ENCODE measurements at regions not wholly inside any gene's neighbourhood (a gene's known extent, or its start where the extent isn't known, plus 50 kb on each side); places are given as distances from the start of the nearest gene placed in this dataset.
"Not testable (repeated sequence)": the region's sequence is repeated elsewhere in the genome, so short reads cannot be mapped to it uniquely, and the experiment has no call there.

DNA sequence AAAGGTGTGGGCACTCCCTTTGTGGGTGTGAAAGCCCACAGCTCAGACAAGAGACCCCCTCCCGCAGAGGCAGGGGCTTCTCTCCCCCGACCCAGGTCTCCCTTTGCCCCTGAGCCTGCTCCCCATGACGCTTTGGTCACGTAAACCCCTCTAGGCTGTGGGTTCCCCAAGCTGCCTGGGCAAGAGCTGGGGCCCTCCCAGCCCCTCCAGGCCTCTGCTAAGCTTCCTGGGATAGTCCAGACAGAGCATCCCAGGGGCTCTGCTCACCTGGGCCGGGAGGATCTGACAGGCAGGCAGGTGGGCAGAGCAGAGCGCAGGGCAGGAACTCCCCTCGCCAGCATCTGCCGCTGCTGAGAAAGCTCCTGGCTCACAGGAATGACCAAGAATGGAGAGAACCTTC is 177.3 kb downstream of the BANP start:
- no peaks in the 10 kb centered on the region for H3K36me3 ChIP-seq
- H3K9me3 ChIP-seq: no peaks in the 10 kb centered on the region
- H3K4me3 ChIP-seq: no peak overlapping the region
- intact Hi-C loops (cut with DNase I; ENCODE audit: low total_unique reads): no loop called here
- no peak for DNase-seq
- H3K4me1 ChIP-seq: no peaks in the 10 kb centered on the region
- peaks cover 0 to 20% (median 0%) of the 10 kb centered on the region in 3 donors for H3K27me3 ChIP-seq
- no peak overlapping the region for H3K27ac ChIP-seq
- TF ChIP-seq POLR2A (IDR thresholded peaks at IDR 0.05) (no peak), POLR2AphosphoS5 (IDR thresholded peaks at IDR 0.05) (no peak), EP300 (IDR thresholded peaks at IDR 0.05) (no peak)
- TF ChIP-seq, protein P1, sequence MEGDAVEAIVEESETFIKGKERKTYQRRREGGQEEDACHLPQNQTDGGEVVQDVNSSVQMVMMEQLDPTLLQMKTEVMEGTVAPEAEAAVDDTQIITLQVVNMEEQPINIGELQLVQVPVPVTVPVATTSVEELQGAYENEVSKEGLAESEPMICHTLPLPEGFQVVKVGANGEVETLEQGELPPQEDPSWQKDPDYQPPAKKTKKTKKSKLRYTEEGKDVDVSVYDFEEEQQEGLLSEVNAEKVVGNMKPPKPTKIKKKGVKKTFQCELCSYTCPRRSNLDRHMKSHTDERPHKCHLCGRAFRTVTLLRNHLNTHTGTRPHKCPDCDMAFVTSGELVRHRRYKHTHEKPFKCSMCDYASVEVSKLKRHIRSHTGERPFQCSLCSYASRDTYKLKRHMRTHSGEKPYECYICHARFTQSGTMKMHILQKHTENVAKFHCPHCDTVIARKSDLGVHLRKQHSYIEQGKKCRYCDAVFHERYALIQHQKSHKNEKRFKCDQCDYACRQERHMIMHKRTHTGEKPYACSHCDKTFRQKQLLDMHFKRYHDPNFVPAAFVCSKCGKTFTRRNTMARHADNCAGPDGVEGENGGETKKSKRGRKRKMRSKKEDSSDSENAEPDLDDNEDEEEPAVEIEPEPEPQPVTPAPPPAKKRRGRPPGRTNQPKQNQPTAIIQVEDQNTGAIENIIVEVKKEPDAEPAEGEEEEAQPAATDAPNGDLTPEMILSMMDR (IDR thresholded peaks at IDR 0.05): no peak
- 86 to 91% (median 86%) methylated on average over 8 of the region's 8 CpGs for WGBS, 5 donors

DNA sequence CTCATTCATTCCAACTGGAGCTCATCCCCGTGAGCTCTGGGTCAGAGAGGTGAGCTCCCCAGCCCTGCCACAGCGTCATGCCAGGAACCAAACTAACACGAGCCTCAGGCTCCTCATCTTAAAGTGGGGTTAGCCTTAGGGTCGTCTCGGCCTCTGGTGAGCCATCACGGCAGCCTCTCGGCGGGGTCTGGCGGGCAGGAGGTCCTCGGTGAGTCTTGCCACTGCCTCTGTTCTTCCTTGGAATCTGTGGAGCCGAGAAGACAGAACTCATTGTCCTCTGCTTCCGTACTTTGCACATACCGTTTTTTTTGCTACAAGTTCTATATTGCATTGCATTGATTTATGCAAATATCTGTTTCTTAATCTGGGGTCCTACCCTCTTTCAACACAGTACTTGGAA is 177.9 kb downstream of the BANP start:
- 74 to 85% (median 83%) methylated on average over 7 to 13 of the region's 13 CpGs for WGBS, 5 donors
- H3K4me3 ChIP-seq; intact Hi-C loops (cut with DNase I; ENCODE audit: low total_unique reads); DNase-seq; H3K4me1 ChIP-seq; H3K27ac ChIP-seq; H3K36me3 ChIP-seq; H3K9me3 ChIP-seq: not testable (repeated sequence)
- H3K27me3 ChIP-seq: peaks cover 0 to 20% (median 0%) of the 10 kb centered on the region in 3 donors

DNA sequence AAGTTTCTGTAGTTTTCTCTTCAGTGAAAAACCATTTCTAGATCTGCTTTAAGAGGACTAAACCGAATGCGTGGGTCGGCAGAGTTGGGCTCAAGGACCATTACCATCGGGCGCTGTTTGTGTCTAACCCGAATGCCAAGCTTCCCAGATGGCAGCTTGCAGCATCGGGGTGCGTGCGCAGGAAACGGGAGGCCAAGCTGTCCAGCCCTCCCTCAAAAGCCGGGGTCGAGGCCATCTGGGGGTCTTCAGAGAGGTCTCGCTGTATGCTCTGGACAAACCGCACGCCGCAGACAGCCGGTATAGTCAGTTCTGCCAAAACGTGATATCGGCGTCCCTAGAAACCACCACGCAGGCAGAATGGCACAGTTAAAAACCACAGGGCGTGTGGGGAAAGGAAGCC is 178.8 kb downstream of the BANP start:
- no peak for DNase-seq
- TF ChIP-seq EP300 (IDR thresholded peaks at IDR 0.05): no peak
- TF ChIP-seq, protein P1 (IDR thresholded peaks at IDR 0.05): no peak
- no peak for TF ChIP-seq POLR2A (IDR thresholded peaks at IDR 0.05)
- TF ChIP-seq POLR2AphosphoS5 (IDR thresholded peaks at IDR 0.05): no peak
- WGBS, 5 donors: 79 to 94% (median 88%) methylated on average over 22 of the region's 22 CpGs
- Histone ChIP-seq H3K27me3 (peaks cover 0 to 20% (median 0%) of the 10 kb centered on the region in 3 donors), H3K4me1 (no peaks in the 10 kb centered on the region), H3K27ac (no peak overlapping the region), H3K4me3 (no peak overlapping the region), H3K9me3 (no peaks in the 10 kb centered on the region), H3K36me3 (no peaks in the 10 kb centered on the region)
- intact Hi-C loops (cut with DNase I; ENCODE audit: low total_unique reads): no loop called here

DNA sequence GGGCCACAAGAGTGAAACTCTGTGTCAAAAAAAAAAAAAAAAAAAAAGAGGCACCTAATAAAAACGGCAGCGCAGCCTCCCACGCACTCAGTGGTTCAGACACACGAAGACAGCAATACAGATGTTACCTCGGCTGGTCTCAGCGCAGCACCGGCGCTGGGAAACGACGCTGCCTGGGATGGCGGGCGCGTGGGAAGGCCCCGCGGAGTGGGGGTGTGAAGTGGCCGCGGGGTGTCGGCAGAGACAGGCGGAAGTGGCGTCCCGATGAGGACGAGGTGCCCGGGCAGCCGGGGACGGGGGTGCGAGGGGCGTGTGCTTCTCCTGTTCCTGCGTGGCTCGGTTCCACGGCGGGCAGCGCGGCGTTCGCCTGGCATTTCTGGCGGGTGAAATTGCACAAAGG is 179.4 kb downstream of the BANP start:
- Histone ChIP-seq H3K4me1 (no peaks in the 10 kb centered on the region), H3K4me3 (no peak overlapping the region), H3K27me3 (peaks cover 0 to 20% (median 0%) of the 10 kb centered on the region in 3 donors), H3K27ac (no peak overlapping the region), H3K9me3 (no peaks in the 10 kb centered on the region), H3K36me3 (no peaks in the 10 kb centered on the region)
- DNase-seq: no peak
- TF ChIP-seq POLR2AphosphoS5 (IDR thresholded peaks at IDR 0.05) (no peak), EP300 (IDR thresholded peaks at IDR 0.05) (no peak)
- TF ChIP-seq, protein P1 (IDR thresholded peaks at IDR 0.05): no peak
- 87 to 95% (median 92%) methylated on average over 31 to 36 of the region's 36 CpGs for WGBS, 5 donors
- intact Hi-C loops (cut with DNase I; ENCODE audit: low total_unique reads): no loop called here

DNA sequence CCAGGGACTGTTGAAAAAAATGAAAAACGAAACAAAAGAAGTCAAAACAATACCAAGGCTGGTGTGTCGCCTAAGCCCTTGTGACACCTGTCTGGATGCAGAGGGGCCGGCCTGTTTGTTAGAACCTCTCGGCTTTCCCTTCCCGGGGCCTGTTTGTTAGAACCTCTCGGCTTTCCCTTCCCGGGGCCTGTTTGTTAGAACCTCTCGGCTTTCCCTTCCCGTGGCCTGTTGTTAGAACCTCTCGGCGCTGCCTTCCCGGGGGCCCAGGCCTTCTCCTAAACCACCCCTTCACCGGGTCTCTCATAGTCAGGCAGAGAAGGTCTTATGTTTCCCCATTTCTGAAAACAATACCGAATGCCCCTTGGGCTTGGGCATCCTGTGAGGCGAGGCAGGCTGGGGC is 180.0 kb downstream of the BANP start:
- no peaks in the 10 kb centered on the region for H3K4me1 ChIP-seq
- no peaks in the 10 kb centered on the region for H3K9me3 ChIP-seq
- WGBS, 5 donors: 59 to 80% (median 73%) methylated on average over 15 of the region's 15 CpGs
- peaks cover 0 to 20% (median 0%) of the 10 kb centered on the region in 3 donors for H3K27me3 ChIP-seq
- intact Hi-C loops (cut with DNase I; ENCODE audit: low total_unique reads): no loop called here
- H3K36me3 ChIP-seq: no peaks in the 10 kb centered on the region
- no peak for TF ChIP-seq POLR2AphosphoS5 (IDR thresholded peaks at IDR 0.05)
- no peak for TF ChIP-seq EP300 (IDR thresholded peaks at IDR 0.05)
- TF ChIP-seq, protein P1 (IDR thresholded peaks at IDR 0.05): no peak
- no peak for TF ChIP-seq POLR2A (IDR thresholded peaks at IDR 0.05)
- no peak for DNase-seq
- H3K27ac ChIP-seq: no peak overlapping the region
- no peak overlapping the region for H3K4me3 ChIP-seq
